NCI-H1105 (cell line): ENCODE measurements at regions not wholly inside any gene's neighbourhood (a gene's known extent, or its start where the extent isn't known, plus 50 kb on each side); places are given as distances from the start of the nearest gene placed in this dataset.
"Not testable (repeated sequence)": the region's sequence is repeated elsewhere in the genome, so short reads cannot be mapped to it uniquely, and the experiment has no call there.

ENCODE experiments used
- DNase-seq: peaks from one replicate; lab custom pipeline; 2025; lab: John Stamatoyannopoulos, UW

DNA sequence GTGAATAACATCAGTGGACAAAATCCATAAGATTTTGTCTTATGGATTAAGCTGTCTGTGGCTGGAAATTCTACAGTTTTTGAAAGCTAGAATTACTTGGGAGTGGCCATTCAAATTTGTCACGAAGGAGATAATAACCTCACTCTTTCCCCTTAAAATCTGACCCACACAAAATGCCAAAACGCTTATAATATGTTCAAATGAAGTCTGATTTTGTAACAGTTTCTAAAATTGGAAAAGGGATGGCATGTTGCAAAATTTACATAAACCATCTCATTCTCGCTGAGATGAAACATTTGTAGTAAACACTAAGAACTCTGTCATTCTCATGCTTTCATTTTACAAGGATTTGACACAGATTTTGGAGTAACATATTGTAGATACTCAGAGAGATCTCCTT is 112.7 kb downstream of the GJA1 start:
- DNase-seq: no peak

- DNase-seq: no peak
Observed at GRCh38 chr6:121549736-121550135, 114.3 kb downstream of the GJA1 start.

DNA sequence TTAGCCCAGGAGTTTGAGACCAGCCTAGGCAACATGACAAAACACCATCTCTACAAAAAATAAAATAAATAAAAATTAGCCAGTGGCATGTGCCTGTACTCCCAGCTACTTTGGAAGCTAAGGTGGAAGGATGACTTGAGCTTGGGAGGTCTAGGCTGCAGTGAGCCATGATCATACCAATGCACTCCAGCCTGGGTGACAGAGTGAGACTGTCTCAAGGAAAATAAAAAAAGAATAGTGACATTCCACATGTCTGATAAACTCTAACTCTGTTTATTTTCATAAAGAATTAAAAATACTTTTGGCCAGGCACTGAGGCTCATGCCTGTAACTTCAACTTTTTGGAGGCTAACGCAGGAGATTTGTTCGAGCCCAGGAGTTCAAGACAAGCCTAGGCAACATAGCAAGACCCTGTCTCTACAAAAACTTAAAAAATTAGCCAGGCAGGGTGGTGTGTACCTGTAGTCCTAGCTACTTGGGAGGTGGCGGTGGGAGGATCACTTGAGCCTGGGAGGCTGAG is 115.1 kb downstream of the GJA1 start:
- DNase-seq: no peak

GRCh38 chr6:121555201-121555600 is 119.8 kb downstream of the GJA1 start:
- DNase-seq: no peak

DNA sequence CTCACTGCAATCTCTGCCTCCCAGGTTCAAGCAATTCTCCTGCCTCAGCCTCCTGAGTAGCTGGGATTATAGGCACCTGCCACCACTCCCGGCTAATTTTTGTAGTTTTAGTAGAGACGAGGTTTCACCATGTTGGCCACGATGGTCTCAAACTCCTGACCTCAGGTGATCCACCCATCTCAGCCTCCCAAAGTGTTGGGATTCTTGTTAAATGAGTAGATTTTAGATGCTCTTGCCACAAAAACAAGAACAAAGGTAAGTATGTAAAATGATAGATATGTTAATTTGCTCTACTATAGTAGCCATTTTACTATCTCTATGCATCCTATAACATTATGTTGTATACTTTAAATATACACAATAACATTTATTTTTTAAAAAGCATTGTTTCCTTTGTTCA is 120.7 kb downstream of the GJA1 start:
- not testable (repeated sequence) for DNase-seq

- DNase-seq: no peak
Observed at GRCh38 chr6:121557146-121557940, 121.9 kb downstream of the GJA1 start.

- no peak for DNase-seq
Observed at GRCh38 chr6:121559611-121560269, 124.3 kb downstream of the GJA1 start.

GRCh38 chr6:121560476-121560875 is 125.0 kb downstream of the GJA1 start:
- no peak for DNase-seq

DNA sequence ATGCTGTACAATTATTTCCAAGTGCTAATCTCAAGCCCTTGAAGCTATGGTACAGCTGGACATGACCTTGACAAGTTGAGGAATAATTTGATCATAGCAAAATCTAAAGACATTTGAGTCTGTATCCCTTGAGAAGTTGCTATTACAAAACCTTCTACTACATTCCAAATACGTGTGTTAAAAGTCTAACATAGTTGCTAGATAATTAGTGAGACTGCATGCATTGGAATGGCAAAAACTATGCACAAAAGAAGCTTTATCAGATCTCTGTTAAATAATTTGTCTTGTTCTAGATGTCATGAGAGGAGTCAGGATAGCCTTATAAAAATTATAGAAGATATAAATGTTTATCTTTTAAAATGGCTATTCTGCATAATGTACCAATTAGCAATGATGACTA is 127.8 kb downstream of the GJA1 start:
- DNase-seq: no peak

DNA sequence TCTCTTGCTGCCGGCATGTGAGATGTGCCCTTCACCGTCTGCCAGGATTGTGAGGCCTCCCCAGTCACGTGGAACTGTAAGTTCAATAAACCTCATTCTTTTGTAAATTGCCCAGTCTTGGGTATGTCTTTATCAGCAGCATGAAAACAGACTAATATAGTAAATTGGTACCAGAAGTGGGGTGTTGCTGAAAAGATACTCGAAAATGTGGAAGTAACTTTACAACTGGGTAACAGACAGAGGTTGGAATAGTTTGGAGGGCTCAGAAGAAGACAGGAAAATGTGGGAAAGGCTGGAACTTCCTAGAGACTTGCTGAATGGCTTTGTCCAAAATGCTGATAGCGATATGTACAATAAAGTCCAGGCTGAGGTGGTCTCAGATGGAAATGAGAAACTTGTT is 129.1 kb downstream of the GJA1 start:
- not testable (repeated sequence) for DNase-seq

DNA sequence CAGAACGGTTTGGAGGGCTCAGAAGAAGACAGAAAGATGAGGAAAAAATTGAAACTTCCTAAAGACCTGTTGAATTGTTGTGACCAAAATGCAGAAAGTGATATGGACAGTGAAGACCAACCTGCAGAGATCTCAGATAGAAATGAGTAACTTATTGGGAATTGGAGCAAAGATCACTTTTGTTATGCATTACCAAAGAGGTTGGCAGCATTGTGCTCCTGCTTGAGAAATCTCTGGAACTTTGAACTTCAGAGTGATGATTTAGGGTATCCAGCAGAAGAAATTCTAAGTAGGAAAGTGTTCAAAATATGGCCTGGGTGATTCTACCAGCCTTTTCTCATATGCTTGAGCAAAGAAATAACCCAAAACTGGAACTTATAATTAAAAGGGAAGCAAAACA is 136.0 kb downstream of the GJA1 start:
- no peak for DNase-seq

- DNase-seq: no peak
Observed at GRCh38 chr6:121573481-121573880, 138.0 kb downstream of the GJA1 start.

- DNase-seq: no peak
Observed at GRCh38 chr6:121578216-121578615, 142.8 kb downstream of the GJA1 start.

DNA sequence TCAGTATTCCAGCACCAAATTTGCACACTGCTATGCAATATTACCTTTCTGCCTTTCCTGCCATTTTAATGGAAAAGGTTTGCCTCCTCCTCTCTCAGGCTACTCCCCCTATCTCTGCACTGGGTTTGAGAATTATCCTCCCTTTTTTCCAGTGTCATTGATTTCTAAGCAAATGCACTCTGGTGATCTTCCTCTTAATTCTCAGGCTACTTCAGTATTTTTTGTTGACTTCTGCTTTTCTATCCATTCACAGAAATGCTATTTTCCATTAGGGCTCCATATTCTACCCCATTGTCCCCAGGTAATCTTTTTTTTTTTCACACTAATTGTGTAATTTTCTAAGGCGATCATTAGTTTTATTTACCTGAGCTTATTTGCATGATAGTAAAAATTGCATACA is 144.0 kb downstream of the GJA1 start:
- DNase-seq: no peak

DNA sequence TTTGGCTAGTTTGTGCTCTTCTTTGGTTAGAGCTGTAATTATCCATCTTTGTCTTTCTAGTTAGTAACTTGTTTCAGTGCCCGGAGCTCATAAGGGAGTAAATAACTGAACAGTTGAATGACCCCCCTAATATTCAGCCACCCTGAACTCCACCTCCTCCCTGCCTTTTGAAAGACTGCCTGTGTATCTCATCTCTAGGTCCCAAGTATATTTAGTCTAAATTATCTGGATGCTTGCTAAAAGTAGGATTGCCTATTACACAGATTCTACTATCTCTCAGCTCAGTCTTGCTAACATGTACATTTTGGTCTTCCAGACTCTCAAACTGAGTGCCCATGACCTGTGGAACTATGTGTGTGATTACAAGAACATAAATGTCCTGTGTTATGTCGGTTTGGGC is 145.9 kb downstream of the GJA1 start:
- DNase-seq: no peak

DNA sequence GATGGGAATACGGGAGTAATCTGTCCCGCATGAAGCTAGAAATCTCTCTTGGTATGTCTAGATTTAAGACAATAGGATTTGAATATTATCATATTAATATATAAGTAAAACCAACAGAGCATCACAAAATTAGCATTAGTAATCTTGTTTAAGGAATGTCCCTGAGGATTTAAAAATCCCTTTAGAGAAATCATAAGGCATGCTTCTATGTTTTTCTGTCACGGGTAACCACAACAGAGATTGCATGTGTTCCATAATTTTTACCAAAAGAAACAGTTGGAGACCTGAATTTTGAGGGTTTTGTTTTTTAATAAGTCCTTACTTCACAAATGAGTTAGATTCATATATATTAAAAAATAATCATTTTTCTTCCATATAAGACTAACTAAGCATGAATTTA is 146.8 kb downstream of the GJA1 start:
- no peak for DNase-seq

GRCh38 chr6:121584586-121585369 is 149.3 kb downstream of the GJA1 start:
- no peak for DNase-seq

GRCh38 chr6:121590438-121590837 is 155.0 kb downstream of the GJA1 start:
- no peak for DNase-seq

DNA sequence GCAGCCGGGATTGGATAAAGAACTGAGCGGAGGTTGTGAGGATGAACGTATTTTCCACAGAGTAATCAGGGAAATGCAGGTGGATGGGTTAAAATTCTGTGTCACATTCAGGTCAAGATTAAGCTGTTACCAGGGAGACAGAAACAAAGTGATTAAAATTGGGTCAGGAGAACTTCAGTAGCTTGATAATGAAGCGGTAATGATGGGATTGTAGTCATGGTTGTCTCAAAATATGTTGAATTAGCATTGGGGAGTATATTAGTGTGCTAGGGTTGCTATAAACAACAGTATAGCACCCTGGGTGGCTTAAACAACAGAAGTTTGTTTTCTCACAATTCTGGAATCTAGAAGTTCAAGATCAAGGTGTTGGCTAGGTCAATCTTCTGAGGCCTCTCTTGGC is 155.5 kb downstream of the GJA1 start:
- DNase-seq: no peak

DNA sequence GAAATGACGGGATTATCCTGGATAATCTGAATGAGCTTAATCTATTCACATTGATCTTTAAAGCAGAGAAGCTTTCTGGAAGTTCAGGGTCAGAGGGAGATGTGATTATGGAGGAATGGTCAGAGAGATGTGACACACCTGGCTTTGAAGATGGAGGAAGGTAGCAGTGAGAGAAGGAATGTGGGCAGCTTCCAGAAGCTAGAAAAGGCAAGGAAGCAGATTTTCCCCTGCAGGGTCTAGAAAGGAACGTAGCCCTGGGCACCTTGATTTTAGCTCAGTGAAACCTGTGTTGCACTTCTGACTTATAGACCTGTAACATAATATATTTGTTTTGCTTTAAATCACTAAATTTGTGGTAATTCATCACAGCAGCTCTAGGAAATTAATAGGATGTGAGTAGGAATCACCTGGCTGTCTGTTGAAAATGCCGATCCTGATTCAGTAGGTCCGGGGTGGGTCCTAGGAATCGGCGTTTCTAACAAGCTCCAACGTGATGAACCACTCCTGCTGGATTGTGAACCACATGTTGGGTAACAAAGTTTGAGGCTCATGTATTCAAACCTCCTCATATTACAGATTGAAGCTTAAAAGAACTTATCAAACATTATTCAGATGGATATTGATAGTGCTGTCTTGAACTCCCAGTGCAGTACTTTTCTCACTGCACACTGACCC is 157.0 kb downstream of the GJA1 start:
- DNase-seq: no peak

GRCh38 chr6:121593011-121593641 is 157.7 kb downstream of the GJA1 start:
- peak; percentile 90 for DNase-seq

GRCh38 chr6:121594053-121594452 is 158.6 kb downstream of the GJA1 start:
- DNase-seq: no peak
